ENCODE measurements at regions not wholly inside any gene's neighbourhood (a gene's known extent, or its start where the extent isn't known, plus 50 kb on each side); places are given as distances from the start of the nearest gene placed in this dataset.

DNA sequence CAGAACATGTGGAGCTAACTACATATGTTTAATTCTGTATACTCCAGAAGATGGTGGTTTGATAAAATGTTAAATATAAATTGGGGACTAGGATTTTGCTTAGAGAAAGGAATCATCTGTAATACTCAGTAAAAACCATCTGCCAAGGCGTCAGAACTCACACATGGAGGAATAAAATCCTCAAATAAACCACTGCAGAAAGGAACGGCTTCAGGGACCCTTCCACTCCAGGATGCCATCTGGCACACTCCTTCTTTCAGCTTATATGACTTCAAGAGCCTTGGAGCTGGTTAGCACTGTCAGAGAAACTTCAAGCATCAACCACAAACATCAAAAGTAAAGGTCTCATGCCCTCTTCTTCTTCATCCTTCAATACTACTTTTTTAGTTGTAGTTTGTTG is 360.6 kb downstream of the PLK2 start:
- TF ChIP-seq, protein P1, sequence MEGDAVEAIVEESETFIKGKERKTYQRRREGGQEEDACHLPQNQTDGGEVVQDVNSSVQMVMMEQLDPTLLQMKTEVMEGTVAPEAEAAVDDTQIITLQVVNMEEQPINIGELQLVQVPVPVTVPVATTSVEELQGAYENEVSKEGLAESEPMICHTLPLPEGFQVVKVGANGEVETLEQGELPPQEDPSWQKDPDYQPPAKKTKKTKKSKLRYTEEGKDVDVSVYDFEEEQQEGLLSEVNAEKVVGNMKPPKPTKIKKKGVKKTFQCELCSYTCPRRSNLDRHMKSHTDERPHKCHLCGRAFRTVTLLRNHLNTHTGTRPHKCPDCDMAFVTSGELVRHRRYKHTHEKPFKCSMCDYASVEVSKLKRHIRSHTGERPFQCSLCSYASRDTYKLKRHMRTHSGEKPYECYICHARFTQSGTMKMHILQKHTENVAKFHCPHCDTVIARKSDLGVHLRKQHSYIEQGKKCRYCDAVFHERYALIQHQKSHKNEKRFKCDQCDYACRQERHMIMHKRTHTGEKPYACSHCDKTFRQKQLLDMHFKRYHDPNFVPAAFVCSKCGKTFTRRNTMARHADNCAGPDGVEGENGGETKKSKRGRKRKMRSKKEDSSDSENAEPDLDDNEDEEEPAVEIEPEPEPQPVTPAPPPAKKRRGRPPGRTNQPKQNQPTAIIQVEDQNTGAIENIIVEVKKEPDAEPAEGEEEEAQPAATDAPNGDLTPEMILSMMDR (conservative IDR thresholded peaks at IDR 0.05; ENCODE audit: low read depth, low read length) = no peak
- no peak for TF ChIP-seq EZH2 (IDR thresholded peaks at IDR 0.05; ENCODE audit: low read length, unreplicated experiment)
- no peak for TF ChIP-seq EZH2phosphoT487 (IDR thresholded peaks at IDR 0.05; ENCODE audit: borderline replicate concordance, low read length)

All from PC-3 (cell line).